Thyroid gland (tissue), 4 donors: ENCODE measurements at regions not wholly inside any gene's neighbourhood (a gene's known extent, or its start where the extent isn't known, plus 50 kb on each side); places are given as distances from the start of the nearest gene placed in this dataset.

Experiments used
- POLR2A ChIP-seq, 2 donors: fragments of 450-650 bp; IDR thresholded peaks; one replicate each; pipeline ENCODE4 v1.6.1; 2017; ENCODE audit warnings: antibody characterized with exemption in 2 of 2, mild to moderate bottlenecking in 2 of 2, moderate library complexity in 1 of 2
- TF ChIP-seq, protein P1 (sequence below), 6 experiments: fragments of 200-600 bp in 3 of 6; fragments of 450-650 bp in 3 of 6; sonication (generic) in 3 of 6; IDR thresholded peaks; one replicate each; pipeline ENCODE4 v1.5.1; 2016 to 2019; ENCODE audit warnings: antibody characterized with exemption in 6 of 6, mild to moderate bottlenecking in 2 of 6, inconsistent platforms in 1 of 6, moderate library complexity in 1 of 6

DNA sequence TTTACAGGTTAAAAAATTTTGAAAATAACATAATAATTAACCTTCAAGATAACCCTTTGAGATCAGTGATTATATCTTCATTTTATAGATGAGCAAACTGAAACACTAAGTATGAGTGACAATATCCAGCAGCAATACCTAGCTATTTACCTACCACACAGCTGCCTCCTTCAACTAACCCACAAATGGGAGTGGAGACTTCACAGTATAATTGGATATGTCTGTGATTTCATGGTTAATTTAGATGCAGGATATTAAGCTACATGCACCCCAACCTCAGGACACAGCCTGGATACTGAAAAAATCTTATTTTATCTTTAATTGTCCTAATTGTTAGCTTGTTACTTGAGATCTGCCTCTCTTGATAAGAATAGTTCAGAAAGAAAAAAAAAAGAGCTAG, 297.2 kb upstream of the ANO5 start:
- TF ChIP-seq, protein P1, sequence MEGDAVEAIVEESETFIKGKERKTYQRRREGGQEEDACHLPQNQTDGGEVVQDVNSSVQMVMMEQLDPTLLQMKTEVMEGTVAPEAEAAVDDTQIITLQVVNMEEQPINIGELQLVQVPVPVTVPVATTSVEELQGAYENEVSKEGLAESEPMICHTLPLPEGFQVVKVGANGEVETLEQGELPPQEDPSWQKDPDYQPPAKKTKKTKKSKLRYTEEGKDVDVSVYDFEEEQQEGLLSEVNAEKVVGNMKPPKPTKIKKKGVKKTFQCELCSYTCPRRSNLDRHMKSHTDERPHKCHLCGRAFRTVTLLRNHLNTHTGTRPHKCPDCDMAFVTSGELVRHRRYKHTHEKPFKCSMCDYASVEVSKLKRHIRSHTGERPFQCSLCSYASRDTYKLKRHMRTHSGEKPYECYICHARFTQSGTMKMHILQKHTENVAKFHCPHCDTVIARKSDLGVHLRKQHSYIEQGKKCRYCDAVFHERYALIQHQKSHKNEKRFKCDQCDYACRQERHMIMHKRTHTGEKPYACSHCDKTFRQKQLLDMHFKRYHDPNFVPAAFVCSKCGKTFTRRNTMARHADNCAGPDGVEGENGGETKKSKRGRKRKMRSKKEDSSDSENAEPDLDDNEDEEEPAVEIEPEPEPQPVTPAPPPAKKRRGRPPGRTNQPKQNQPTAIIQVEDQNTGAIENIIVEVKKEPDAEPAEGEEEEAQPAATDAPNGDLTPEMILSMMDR (IDR thresholded peaks at IDR 0.05): no peak
- no peak for TF ChIP-seq POLR2A (IDR thresholded peaks at IDR 0.05)
